ENCODE measurements at regions not wholly inside any gene's neighbourhood (a gene's known extent, or its start where the extent isn't known, plus 50 kb on each side); places are given as distances from the start of the nearest gene placed in this dataset.

GRCh38 chr9:13395156-13395555 lies 115.7 kb upstream of the MPDZ start:
- no peak for DNase-seq (ENCODE audit: low spot score)

GRCh38 chr9:13388157-13388556 lies 108.7 kb upstream of the MPDZ start:
- no peak for DNase-seq (ENCODE audit: low spot score)

GRCh38 chr9:13387734-13388067 lies 108.2 kb upstream of the MPDZ start:
- DNase-seq (ENCODE audit: low spot score), result no peak

- no peak for DNase-seq (ENCODE audit: low spot score)
These were observed 107.6 kb upstream of the MPDZ start for GRCh38 chr9:13386935-13387733.

- DNase-seq (ENCODE audit: low spot score), result no peak
These were observed 106.8 kb upstream of the MPDZ start for GRCh38 chr9:13386316-13386715.

- DNase-seq (ENCODE audit: low spot score), result no peak
These were observed 104.4 kb upstream of the MPDZ start for GRCh38 chr9:13383855-13384254.

- no peak for DNase-seq (ENCODE audit: low spot score)
These were observed 103.7 kb upstream of the MPDZ start for GRCh38 chr9:13383216-13383615.

GRCh38 chr9:13382595-13382994 lies 103.1 kb upstream of the MPDZ start:
- no peak for DNase-seq (ENCODE audit: low spot score)

- DNase-seq (ENCODE audit: low spot score), result no peak
These were observed 101.4 kb upstream of the MPDZ start for GRCh38 chr9:13380903-13381302.

GRCh38 chr9:13378154-13378553 lies 98.7 kb upstream of the MPDZ start:
- no peak for DNase-seq (ENCODE audit: low spot score)

- DNase-seq (ENCODE audit: low spot score), result no peak
These were observed 97.9 kb upstream of the MPDZ start for GRCh38 chr9:13377171-13377925.

- DNase-seq (ENCODE audit: low spot score), result no peak
These were observed 93.0 kb upstream of the MPDZ start for GRCh38 chr9:13372510-13372909.

- no peak for DNase-seq (ENCODE audit: low spot score)
These were observed 89.9 kb upstream of the MPDZ start for GRCh38 chr9:13369431-13369830.

GRCh38 chr9:13367784-13368183 lies 88.3 kb upstream of the MPDZ start:
- DNase-seq (ENCODE audit: low spot score), result no peak

- DNase-seq (ENCODE audit: low spot score), result no peak
These were observed 84.9 kb upstream of the MPDZ start for GRCh38 chr9:13364271-13365000.

GRCh38 chr9:13361076-13361475 lies 81.6 kb upstream of the MPDZ start:
- no peak for DNase-seq (ENCODE audit: low spot score)

GRCh38 chr9:13360188-13360587 lies 80.7 kb upstream of the MPDZ start:
- DNase-seq (ENCODE audit: low spot score), result no peak

- DNase-seq (ENCODE audit: low spot score), result no peak
These were observed 78.6 kb upstream of the MPDZ start for GRCh38 chr9:13358128-13358527.

GRCh38 chr9:13354733-13355132 lies 75.2 kb upstream of the MPDZ start:
- DNase-seq (ENCODE audit: low spot score), result no peak

- no peak for DNase-seq (ENCODE audit: low spot score)
These were observed 73.0 kb upstream of the MPDZ start for GRCh38 chr9:13352451-13352979.

- DNase-seq (ENCODE audit: low spot score), result no peak
These were observed 72.4 kb upstream of the MPDZ start for GRCh38 chr9:13351778-13352386.

GRCh38 chr9:13332571-13332970 lies 53.1 kb upstream of the MPDZ start:
- no peak for DNase-seq (ENCODE audit: low spot score)

Data from HuH-7.5 (cell line).